LNCaP clone FGC (cell line): ENCODE measurements at regions not wholly inside any gene's neighbourhood (a gene's known extent, or its start where the extent isn't known, plus 50 kb on each side); places are given as distances from the start of the nearest gene placed in this dataset.

ENCODE experiments used
- DNase-seq: peaks from one replicate; pipeline ENCODE4 v3.0.0-alpha.2; 2011; ENCODE audit warnings: low read depth
- H3K4me3 ChIP-seq: 2 replicates; pipeline ENCODE4 v1.5.1; 2011; ENCODE audit warnings: mild to moderate bottlenecking, low read depth, low read length, control low read depth
- TF ChIP-seq, protein P1 (sequence below): IDR thresholded peaks from 2 replicates; pipeline ENCODE4 v1.5.1; 2012; ENCODE audit warnings: mild to moderate bottlenecking; ENCODE audit not compliant: control insufficient read depth, insufficient read depth; ENCODE audit errors: extremely low read depth

DNA sequence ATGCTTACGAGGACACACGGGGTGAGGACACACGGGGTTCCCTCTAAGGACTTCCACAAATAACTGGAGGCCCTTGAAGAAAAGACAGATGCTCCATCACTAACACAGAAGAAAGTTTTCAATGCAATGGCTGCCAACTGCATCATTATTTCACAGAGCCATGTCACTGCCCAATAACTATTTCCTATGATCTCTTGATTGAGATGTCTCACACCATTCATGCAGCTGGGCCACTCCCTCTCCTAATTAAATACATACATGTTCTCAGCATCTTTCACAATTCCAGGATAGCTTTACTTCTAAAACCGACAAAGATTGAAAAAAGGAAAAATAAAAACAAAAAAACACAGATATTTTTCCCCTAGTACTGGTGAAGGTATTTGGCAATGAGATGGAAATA is 650.8 kb downstream of the SEMA5A start:
- H3K4me3 ChIP-seq: no peak overlapping the region
- DNase-seq: no peak
- TF ChIP-seq, protein P1, sequence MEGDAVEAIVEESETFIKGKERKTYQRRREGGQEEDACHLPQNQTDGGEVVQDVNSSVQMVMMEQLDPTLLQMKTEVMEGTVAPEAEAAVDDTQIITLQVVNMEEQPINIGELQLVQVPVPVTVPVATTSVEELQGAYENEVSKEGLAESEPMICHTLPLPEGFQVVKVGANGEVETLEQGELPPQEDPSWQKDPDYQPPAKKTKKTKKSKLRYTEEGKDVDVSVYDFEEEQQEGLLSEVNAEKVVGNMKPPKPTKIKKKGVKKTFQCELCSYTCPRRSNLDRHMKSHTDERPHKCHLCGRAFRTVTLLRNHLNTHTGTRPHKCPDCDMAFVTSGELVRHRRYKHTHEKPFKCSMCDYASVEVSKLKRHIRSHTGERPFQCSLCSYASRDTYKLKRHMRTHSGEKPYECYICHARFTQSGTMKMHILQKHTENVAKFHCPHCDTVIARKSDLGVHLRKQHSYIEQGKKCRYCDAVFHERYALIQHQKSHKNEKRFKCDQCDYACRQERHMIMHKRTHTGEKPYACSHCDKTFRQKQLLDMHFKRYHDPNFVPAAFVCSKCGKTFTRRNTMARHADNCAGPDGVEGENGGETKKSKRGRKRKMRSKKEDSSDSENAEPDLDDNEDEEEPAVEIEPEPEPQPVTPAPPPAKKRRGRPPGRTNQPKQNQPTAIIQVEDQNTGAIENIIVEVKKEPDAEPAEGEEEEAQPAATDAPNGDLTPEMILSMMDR: no peak

DNA sequence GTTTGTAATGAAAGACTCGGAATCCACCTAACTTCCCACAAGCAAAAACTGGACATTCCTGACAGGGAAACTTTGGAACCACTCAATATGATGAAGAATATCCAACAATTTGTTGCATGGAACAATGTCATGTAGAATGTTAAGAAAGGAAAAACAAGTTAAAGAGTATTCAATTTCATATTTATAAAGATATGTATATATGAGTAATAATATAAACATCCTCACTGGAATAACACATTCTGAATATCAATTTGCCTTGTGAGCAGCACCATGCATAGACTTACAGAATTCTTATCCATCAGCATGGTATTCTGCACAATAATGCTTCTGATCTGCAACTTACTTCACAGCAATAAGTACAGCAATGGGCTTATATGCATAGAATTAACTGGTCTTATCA is 650.3 kb downstream of the SEMA5A start:
- no peak for DNase-seq
- TF ChIP-seq, protein P1: no peak
- no peak overlapping the region for H3K4me3 ChIP-seq

DNA sequence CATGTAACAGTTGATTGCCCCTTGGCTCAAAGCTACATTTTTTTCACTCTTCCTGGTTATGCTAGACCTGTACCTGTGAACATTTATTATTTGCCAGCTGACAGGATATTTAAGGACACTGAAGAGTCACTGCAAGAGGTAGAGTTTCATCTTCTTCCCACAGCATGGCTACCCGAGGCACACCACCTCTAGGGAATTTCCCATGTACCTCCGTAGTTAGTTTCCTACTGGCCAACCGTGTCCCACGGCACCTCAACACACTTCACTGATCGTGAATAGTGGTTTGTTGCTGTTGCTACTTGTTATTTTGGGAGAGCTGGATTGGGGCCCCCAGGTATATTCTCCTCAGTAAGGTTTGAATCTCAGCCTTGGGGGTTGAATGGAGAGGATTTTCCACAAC is 648.6 kb downstream of the SEMA5A start:
- H3K4me3 ChIP-seq: no peak overlapping the region
- no peak for DNase-seq
- TF ChIP-seq, protein P1: no peak

DNA sequence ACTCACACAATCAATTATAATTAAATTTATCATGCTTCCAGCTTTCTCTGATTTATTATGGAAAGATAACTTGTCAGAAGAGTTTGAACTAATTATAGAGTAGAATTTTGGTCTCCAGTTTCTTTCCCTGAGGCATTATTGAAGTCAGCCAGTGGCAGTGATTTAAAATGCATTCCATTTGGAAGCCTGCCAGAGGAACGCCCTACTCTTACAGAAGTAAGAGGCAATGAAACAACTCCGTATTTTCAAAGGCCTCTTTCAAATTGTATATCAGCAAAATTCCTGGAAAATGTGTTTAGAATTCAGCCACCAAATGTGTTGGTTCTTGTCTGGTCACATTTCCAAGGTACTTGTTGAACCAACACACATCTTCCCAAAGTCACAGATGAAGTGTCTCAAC is 640.9 kb downstream of the SEMA5A start:
- TF ChIP-seq, protein P1: no peak
- DNase-seq: no peak
- H3K4me3 ChIP-seq: no peak overlapping the region

DNA sequence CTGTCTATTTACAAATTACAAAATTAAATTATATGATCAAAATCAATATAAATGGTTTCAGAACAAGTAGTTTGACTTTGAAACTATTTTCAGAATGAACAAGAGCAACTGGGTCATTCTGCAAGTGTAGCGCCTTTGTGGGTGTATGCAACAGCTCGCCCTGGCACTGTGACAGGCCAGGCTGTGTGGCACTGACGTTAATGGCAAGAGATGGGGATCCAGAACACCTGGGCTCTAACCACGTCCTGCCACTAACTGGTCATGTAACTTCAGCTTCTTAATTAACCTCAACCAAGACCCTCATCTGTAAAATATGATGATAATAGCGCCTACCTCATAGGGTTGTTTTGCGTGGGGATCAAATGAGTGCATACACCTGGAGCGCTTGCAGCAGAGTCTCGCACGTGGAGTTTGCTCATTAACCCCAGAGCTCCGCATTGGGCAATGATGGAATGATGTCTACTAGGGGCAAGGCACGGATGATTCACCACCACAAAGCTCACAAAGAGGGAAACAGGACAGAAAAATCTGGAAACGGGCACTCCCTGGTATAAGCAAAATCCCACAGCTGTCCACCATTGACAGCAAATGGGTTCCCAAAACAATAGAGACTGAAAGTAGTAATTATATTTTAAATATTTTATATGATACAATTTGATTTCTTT is 639.4 kb downstream of the SEMA5A start:
- H3K4me3 ChIP-seq: no peak overlapping the region
- TF ChIP-seq, protein P1: no peak
- DNase-seq: no peak

DNA sequence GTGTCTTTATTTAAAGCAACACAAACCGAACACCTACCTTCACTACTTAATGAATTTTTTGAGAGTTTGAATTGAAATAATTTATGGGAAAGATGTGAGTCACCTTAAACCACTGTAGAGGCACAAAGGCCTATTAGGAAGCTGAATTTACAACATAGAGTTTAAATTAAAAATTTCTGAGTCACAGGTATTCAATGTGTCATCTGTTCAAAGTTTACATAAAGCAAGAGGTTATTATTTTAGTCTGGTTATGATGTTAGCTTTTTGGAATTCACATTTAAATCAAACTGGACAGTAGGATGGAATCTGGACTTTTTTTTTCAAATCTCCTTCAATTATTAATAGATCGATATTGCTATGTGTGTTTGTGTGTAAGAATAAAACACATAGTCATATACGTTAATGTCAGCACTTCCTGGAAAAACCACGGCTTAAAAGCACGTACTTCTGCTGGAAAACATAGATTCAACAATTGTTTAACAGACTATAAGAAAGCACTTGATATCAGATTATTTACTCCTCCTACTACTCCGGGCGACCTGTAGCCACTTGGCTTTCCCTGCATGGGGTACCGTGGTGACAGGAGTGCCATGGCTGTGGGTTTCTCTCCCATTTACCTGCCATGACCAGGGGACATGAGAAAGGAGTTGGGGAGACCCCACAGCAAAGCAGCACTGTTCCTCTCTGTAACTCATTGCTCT is 638.6 kb downstream of the SEMA5A start:
- no peak for DNase-seq

More for the DNA sequence above, 638.6 kb downstream of the SEMA5A start:
- H3K4me3 ChIP-seq: no peak overlapping the region
- TF ChIP-seq, protein P1: no peak
